Activated CD4-positive, alpha-beta T cell treated with anti-CD3 and anti-CD28 coated beads for 4 hours (primary cell): ENCODE measurements at regions not wholly inside any gene's neighbourhood (a gene's known extent, or its start where the extent isn't known, plus 50 kb on each side); places are given as distances from the start of the nearest gene placed in this dataset.

Experiments
- DNase-seq, 2 donors: peaks; one replicate each; pipeline ENCODE4 v3.0.0-alpha.2; 2020

DNA sequence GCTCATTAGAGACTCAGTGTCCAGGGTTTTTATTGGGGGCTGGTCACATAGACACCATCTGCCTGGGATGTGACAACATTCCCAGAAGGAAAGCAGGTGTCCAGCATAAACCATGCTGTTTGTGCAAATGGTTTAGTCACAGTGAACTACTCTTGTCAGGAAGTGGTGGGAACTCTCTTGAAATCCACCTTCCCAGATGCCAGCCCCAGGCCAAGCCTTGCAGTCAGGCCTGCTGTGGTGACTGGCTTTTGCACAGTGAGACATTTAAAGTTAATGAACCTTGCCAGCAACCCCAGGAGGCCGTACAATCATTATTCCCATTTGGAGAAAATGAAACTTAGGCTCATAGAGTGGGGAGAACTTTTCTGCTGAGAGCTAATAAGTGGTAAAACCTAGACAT lies 242.5 kb upstream of the KCNG1 start:
- DNase-seq = no peak

DNA sequence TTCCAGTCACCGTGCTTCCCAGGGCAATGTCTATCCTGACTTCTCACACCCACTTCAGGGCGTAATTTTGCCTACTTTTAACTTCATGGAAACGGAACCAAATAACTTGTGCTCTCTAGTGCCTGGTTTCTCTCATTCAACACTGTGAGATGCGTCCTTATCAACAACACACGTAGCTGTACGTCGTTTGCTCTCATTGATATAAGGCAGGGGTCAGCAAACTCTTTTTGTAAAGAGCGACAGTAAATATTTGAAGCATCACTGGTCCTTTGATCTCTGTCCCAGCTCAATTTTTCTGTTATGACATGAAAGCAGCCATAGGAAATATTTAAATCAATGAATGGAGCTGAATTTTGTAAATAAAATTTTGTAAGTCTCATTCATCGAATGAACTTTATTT lies 239.3 kb upstream of the KCNG1 start:
- no peak for DNase-seq

- no peak for DNase-seq
Measured at GRCh38 chr20:51259455-51259854, 236.5 kb upstream of the KCNG1 start.

- DNase-seq = no peak
Measured at GRCh38 chr20:51258582-51259165, 235.8 kb upstream of the KCNG1 start.

DNA sequence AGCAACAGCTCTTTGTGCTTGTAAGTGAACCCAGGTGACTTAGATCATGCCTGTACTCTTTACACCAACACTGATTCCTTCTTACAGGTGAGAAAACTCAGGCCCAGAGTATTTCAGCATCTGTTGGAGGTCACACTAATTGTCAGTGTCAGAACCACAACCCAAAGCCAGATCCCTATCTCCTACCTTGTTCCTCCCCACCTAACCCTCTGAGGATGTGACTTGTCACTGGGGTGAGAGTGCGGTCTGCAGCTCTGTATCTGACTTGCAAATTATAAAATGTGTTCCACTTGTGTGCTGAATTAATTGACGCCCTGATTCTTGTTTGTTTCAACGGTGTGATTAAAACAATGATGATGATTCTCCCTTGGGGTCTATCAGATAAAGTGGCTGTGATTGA lies 232.5 kb upstream of the KCNG1 start:
- no peak for DNase-seq

GRCh38 chr20:51253280-51253679 lies 230.4 kb upstream of the KCNG1 start:
- DNase-seq = no peak

- DNase-seq = no peak
Measured at GRCh38 chr20:51249781-51250180, 226.9 kb upstream of the KCNG1 start.

DNA sequence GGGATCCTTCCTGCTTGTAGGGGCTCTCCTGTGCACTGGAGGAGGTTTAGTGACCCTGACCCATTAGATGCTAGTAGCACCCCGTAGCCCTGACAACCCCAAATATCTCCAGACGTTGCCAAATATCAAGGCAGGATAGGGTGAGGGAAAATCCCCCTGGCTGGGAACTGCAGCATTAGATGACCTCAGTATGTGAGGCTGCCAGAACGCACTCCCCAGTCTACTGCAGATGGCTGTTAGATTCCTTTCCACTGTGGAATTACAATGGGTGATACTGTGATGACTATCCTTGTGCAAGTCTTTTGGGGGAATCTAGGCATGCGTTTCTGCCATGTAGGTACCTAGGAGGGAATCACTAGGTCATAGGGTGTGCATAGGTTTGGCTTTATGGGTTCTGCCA lies 226.3 kb upstream of the KCNG1 start:
- DNase-seq = no peak

GRCh38 chr20:51244466-51244865 lies 221.6 kb upstream of the KCNG1 start:
- DNase-seq = no peak

DNA sequence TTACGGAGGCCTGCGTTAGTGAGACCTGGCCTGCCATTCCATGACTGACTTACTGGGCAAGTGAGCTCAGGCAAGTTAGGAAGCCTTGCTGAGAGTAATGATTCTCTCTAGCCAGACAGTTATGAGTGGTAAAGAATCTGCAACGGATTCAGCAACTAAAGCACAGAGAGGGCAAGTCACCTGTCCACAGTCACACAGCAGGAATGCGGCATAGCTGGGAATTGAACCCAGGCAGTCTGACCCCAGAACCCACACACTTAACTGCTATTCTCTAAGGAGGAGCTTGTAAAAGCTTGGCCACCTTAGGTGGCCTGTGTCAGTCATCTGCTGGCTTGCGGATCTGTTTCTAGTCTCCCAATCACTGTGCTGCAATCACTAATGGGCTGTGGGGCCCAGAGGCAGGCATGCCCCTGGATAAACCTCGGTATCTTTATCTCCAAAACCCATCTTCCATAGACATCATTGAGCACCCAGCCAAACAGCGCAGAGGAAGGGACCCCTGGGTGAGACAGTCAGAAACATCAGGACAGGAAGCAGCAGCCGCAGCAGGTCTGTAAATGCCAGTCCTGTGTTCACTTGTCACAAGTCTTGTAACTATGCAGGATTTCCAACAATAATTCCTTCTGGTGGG lies 215.9 kb upstream of the KCNG1 start:
- DNase-seq = no peak

DNA sequence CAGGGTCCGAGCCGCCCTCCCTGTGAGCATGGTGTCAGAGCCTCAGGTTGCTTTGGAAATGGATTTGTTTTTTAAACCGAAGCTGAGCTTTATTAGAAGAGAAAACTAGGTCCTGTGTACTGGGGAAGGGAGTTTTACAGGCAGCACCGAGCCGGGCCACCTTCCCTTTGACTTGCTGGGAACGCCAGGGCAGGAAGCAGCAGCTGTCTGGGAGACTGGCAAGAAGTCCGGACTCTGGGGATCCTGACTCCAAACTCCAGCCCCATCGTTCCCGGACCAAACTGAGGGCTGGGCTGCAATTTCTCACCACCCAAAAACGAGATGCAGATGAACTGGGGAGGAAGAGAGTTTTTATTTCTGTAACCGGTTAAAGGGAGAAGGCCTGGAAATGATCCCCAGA lies 214.9 kb upstream of the KCNG1 start:
- no peak for DNase-seq

- no peak for DNase-seq
Measured at GRCh38 chr20:51237278-51237677, 214.4 kb upstream of the KCNG1 start.

- DNase-seq = no peak
Measured at GRCh38 chr20:51236421-51236820, 213.5 kb upstream of the KCNG1 start.

DNA sequence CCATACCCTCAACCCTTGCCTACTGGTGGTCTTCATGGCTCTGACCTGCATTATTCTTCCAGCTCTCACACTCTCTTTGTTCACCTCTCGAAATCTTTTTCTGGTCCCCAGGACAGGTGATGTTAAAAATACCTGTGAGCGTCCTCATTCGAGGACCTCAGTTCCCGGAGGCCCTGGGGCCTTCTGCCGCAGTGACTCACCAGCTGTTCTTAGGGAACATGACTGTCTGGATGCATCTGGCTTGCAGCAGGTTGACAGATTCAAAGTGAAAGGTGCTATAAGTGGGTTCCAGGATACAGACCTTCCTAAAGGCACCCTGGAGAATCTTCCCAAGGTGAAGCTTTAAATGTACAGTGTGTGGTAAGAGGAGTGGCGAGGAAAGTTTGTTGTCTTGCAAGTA lies 210.4 kb upstream of the KCNG1 start:
- no peak for DNase-seq

DNA sequence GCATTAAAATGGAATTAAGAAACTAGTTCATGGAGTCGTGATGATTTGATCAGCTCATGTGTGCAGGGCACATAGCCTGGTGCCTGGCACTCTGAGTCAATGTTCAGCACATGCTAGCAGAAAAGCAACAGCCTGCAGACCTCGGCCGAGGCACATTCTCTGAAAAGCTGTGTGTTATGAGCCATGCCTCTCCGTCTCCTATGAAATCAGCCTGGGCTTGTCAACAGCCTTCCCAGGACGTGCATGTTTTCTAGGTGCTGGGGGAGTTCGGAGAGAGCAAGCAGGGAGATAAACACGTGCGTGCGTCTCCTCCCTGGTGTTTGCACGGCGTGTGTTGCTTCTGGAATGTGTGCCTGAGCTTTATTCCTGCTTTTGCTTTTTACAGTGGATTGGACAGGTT lies 207.8 kb upstream of the KCNG1 start:
- no peak for DNase-seq

DNA sequence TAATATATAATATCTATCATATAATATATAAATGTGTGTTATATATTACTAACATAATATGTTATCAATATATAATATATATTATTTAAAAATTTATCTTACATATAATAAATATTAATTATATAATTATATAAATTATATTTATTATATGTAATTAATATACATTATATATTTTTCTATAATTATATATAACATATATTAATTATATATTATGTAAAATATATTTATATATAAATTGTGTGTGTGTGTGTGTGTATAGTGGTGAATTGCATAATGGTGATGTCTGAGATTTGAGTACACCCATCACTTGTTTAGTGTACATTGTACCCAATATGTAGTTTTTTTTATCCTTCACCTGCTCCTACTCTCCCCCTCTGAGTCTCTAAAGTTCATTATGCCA lies 205.9 kb upstream of the KCNG1 start:
- DNase-seq = no peak

- DNase-seq = no peak
Measured at GRCh38 chr20:51227744-51228143, 204.8 kb upstream of the KCNG1 start.

DNA sequence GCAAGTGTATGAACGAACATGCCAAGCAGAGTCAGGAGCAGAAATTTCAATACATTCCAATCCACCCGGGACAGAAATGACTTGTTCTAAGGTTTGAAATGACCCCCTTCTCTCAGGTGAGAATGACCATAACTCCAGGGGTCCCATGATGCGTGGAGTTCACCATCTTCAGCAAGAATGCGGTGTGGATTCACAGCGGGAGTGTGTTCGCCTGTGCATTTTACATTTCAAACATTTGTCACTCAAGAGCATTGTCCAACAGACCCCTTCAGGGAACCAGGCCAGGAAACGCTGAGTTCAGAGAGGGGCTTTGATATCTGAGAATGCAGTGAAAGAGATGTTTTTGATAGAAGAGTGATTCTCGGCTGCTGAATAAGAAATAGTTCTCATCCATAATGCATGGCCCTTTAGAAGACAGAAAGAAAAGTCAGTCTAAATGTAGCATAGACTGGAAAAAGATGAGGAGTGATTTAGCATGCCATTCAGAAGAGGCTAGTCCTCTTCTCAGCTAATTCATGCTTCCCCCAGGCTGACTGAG lies 200.3 kb upstream of the KCNG1 start:
- no peak for DNase-seq

- no peak for DNase-seq
Measured at GRCh38 chr20:51221791-51222408, 199.0 kb upstream of the KCNG1 start.

- no peak for DNase-seq
Measured at GRCh38 chr20:51221103-51221502, 198.2 kb upstream of the KCNG1 start.

DNA sequence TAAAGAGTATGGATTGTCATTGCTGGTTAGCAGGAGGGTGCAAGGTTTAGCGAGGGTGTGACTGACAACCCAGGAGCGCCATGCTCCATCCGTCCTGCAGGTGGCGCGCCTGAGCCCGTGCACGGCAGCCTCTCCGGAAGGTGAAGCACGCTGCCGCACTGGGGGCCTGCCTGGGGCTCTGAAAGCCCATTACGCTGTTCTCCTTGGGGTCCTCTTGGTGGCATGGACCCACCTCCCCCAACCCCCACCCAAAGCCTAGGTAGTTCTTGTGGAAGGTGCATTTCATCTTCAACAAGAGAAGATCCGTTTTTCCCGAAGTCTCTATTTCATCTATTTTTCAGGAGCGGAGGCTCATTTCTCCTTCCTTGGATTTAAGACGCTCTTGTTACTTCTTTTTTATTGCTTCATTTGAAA lies 197.4 kb upstream of the KCNG1 start:
- DNase-seq = peak; percentile 16 to 41

- no peak for DNase-seq
Measured at GRCh38 chr20:51219544-51219943, 196.6 kb upstream of the KCNG1 start.

DNA sequence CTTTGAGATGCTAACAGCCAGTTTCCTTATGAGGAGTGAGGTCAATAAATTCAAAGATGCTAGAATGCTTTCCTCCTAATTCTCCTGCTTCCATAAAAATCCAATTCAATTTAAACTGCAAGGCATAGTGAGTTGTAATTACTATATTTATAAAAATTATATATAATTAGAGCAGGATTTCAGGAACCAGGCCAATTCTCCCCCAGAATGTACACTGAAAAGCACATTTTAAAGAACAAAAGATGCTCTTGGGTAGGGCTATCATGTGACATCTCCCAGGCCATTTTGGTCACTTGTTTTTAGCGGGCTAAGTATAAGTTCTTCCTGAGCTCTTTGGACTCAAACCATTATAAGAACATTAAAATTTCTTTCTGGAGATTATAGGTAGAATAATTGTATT lies 195.7 kb upstream of the KCNG1 start:
- DNase-seq = no peak

- no peak for DNase-seq
Measured at GRCh38 chr20:51217347-51218045, 194.6 kb upstream of the KCNG1 start.
